PC-3 (cell line): ENCODE measurements at regions not wholly inside any gene's neighbourhood (a gene's known extent, or its start where the extent isn't known, plus 50 kb on each side); places are given as distances from the start of the nearest gene placed in this dataset.

Experiments
- ATAC-seq: fragments of 200-7000 bp; cut with Tn5 transposase; 2 replicates; pipeline ENCODE4 v1.9.1; 2020; ENCODE audit warnings: mild to moderate bottlenecking, moderate library complexity
- BruUV-seq: library from RNA; stranded (reverse); fragments of 400-500 nt; replicated peaks from 2 replicates; lab custom pipeline; 2021; lab: Mats Ljungman, UMichigan
- CTCF ChIA-PET: fragments of 300-600 bp; sonication (Branson Sonifier 250); formaldehyde crosslinking; loops from one replicate; lab custom pipeline; 2022; ENCODE audit warnings: antibody characterized with exemption; lab: Charles Lee
- POLR2A ChIA-PET: fragments of 300-600 bp; sonication (Branson Sonifier 250); formaldehyde crosslinking; loops from one replicate; lab custom pipeline; 2022; ENCODE audit warnings: antibody characterized with exemption; ENCODE audit not compliant: unreplicated experiment; lab: Charles Lee
- DNase-seq: peaks from one replicate; pipeline ENCODE4 v3.0.0-alpha.2; 2015
- H2AFZ ChIP-seq: fragments of 300-600 bp; sonication (generic); 2 replicates; pipeline ENCODE4 v1.6.0; 2016; ENCODE audit warnings: antibody characterized with exemption, low read length
- H3F3A ChIP-seq: fragments of 300-600 bp; sonication (generic); one replicate; pipeline ENCODE4 v1.6.0; 2017; ENCODE audit warnings: antibody characterized with exemption, low read length, control low read depth, mild to moderate bottlenecking; ENCODE audit not compliant: unreplicated experiment
- H3K27ac ChIP-seq: fragments of 300-600 bp; sonication (generic); 2 replicates; pipeline ENCODE4 v1.5.1; 2016; ENCODE audit warnings: mild to moderate bottlenecking, low read length
- H3K27me3 ChIP-seq: fragments of 300-600 bp; sonication (generic); 2 replicates; pipeline ENCODE4 v1.6.1; 2016; ENCODE audit warnings: low read length, mixed read lengths
- H3K36me3 ChIP-seq: fragments of 300-600 bp; sonication (generic); 2 replicates; pipeline ENCODE4 v1.6.1; 2016; ENCODE audit warnings: low read depth, mixed run types, low read length, mixed read lengths
- H3K4me1 ChIP-seq: fragments of 300-600 bp; sonication (generic); 2 replicates; pipeline ENCODE4 v1.5.1; 2016; ENCODE audit warnings: low read length; ENCODE audit not compliant: insufficient read depth
- H3K4me2 ChIP-seq: fragments of 300-600 bp; sonication (generic); 2 replicates; pipeline ENCODE4 v1.6.0; 2016; ENCODE audit warnings: low read length
- H3K4me3 ChIP-seq: fragments of 300-600 bp; sonication (generic); 2 replicates; pipeline ENCODE4 v1.5.1; 2016; ENCODE audit warnings: mild to moderate bottlenecking, low read length, mixed read lengths
- H3K79me2 ChIP-seq: fragments of 300-600 bp; sonication (generic); 2 replicates; pipeline ENCODE4 v1.6.1; 2017; ENCODE audit warnings: low read length, mixed read lengths
- H3K9ac ChIP-seq: fragments of 300-600 bp; sonication (generic); 2 replicates; pipeline ENCODE4 v1.6.0; 2016; ENCODE audit warnings: mild to moderate bottlenecking, low read length
- H3K9me2 ChIP-seq: fragments of 300-600 bp; sonication (generic); replicated peaks from 2 replicates; pipeline ENCODE4 v1.6.1; 2016; ENCODE audit warnings: mixed run types, low read length, mixed read lengths
- H3K9me3 ChIP-seq: fragments of 300-600 bp; sonication (generic); 2 replicates; pipeline ENCODE4 v1.6.1; 2016; ENCODE audit warnings: low read length, mixed read lengths
- H4K20me1 ChIP-seq: fragments of 300-600 bp; sonication (generic); 2 replicates; pipeline ENCODE4 v1.6.1; 2016; ENCODE audit warnings: low read length, mixed read lengths
- EZH2 ChIP-seq: fragments of 300-600 bp; sonication (generic); IDR thresholded peaks from one replicate; pipeline ENCODE4 v1.6.1; 2017; ENCODE audit warnings: antibody characterized with exemption, mild to moderate bottlenecking, low read length; ENCODE audit not compliant: unreplicated experiment
- EZH2phosphoT487 ChIP-seq: fragments of 300-600 bp; sonication (generic); IDR thresholded peaks from 2 replicates; pipeline ENCODE4 v1.6.1; 2018; ENCODE audit warnings: mild to moderate bottlenecking, antibody characterized with exemption, low read length, borderline replicate concordance
- intact Hi-C: fragments of 100-400 bp; cut with micrococcal nuclease; formaldehyde crosslinking; loops from 2 replicates; pipeline ENCODE4 v1.9.0; 2023
- TF ChIP-seq, protein P1 (sequence below): fragments of 300-600 bp; sonication (generic); conservative IDR thresholded peaks from 2 replicates; pipeline ENCODE4 v1.5.1; 2017; ENCODE audit warnings: antibody characterized with exemption, low read depth, mild to moderate bottlenecking, low read length

DNA sequence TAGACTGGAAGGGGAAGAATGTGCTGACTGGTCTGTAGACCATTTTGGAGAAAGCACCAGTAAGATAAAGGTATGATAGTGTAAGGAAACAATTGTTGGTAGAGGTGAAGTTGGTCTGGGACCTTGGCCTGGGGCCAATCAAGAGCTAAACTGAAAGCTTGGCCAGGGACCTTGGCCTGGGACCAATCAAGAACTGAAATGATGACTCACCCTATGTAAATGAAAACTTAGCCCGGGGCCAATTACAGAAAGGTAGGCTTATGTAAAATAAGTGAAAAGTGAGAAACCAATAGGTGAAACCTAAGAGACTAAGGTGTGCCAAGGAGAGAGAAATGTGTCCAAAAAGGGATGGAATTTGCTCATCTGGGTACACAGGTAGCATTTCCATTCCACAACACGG lies 776.0 kb downstream of the C12orf50 start:
- Histone ChIP-seq H3F3A (no peaks in the 10 kb centered on the region), H3K9me2 (no peaks in the 10 kb centered on the region), H2AFZ (no peak overlapping the region), H3K4me3 (no peak overlapping the region), H3K9me3 (no peaks in the 10 kb centered on the region), H3K27ac (0 out of 2 replicates have a peak overlapping the region, but pooled peaks have one; percentile 10), H3K9ac (no peak overlapping the region), H4K20me1 (no peaks in the 10 kb centered on the region), H3K4me1 (peaks cover 4% of the 10 kb centered on the region), H3K27me3 (no peaks in the 10 kb centered on the region), H3K36me3 (no peaks in the 10 kb centered on the region), H3K79me2 (no peaks in the 10 kb centered on the region), H3K4me2 (no peak overlapping the region)
- ChIA-PET POLR2A (no interaction called here), CTCF (no interaction called here)
- TF ChIP-seq EZH2, result no peak
- TF ChIP-seq, protein P1, sequence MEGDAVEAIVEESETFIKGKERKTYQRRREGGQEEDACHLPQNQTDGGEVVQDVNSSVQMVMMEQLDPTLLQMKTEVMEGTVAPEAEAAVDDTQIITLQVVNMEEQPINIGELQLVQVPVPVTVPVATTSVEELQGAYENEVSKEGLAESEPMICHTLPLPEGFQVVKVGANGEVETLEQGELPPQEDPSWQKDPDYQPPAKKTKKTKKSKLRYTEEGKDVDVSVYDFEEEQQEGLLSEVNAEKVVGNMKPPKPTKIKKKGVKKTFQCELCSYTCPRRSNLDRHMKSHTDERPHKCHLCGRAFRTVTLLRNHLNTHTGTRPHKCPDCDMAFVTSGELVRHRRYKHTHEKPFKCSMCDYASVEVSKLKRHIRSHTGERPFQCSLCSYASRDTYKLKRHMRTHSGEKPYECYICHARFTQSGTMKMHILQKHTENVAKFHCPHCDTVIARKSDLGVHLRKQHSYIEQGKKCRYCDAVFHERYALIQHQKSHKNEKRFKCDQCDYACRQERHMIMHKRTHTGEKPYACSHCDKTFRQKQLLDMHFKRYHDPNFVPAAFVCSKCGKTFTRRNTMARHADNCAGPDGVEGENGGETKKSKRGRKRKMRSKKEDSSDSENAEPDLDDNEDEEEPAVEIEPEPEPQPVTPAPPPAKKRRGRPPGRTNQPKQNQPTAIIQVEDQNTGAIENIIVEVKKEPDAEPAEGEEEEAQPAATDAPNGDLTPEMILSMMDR, result no peak
- no peak for TF ChIP-seq EZH2phosphoT487
- ATAC-seq (peak; percentile 32; the same call in 1 of the 2 replicates), DNase-seq (peak; percentile 80)
- intact Hi-C loops, result loop anchor here (5.0 kb wide), 1 partner anchor 189 kb away; no protein-coding TSS in a partner anchor
- BruUV-seq, result no TSS peak

DNA sequence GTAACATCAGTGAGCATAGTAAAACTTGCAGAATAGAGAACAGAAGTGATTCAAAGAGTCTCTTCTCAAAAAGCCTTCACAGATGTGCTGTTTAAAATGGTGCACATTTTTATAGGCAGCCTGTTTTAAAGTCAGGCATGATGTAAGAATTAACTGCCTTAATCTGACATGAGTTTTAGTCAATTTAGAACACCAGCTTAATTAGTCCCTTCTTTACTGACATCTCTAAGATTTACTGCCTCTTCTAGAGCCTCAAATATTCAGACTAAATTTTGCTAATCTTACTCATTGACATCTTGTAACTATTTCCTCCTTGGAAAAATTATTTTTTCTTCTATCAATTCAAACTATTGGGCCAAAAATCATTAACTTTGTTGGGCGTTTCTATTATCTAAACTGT lies 782.5 kb downstream of the C12orf50 start:
- CTCF ChIA-PET, result interaction anchor here (0.6 kb wide), 1 partner anchor 602 kb away, joined by 3 read pairs; no protein-coding TSS in a partner anchor
- POLR2A ChIA-PET, result no interaction called here
- intact Hi-C loops, result loop anchor here (1.0 to 10.0 kb wide), 4 partner anchors 85 to 418 kb away; no protein-coding TSS in a partner anchor

DNA sequence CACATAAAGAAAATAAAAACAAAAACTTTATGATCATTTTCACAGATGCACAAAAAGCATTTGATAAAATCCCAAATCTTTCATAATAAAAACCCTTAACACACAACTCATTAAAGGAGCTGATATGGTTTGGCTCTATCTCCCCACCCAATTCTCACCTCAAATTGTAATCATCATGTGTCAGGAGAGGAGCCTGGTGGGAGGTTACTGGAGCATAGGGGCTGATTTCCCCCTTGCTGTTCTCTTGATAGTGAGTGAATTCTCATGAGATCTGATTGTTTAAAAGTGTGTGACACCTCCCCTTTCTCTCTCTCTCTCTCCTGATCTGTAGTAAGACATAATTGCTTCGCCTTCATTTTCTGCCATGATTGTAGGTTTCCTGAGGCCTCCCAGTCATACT lies 790.7 kb downstream of the C12orf50 start:
- ATAC-seq (no peak), DNase-seq (no peak)
- Histone ChIP-seq H3K4me3 (no peak overlapping the region), H3K4me1 (no peaks in the 10 kb centered on the region), H3K4me2 (no peak overlapping the region), H2AFZ (no peak overlapping the region), H3K9ac (no peak overlapping the region), H3K27me3 (no peaks in the 10 kb centered on the region), H4K20me1 (no peaks in the 10 kb centered on the region), H3K79me2 (no peaks in the 10 kb centered on the region), H3F3A (no peaks in the 10 kb centered on the region), H3K9me2 (no peaks in the 10 kb centered on the region), H3K9me3 (no peaks in the 10 kb centered on the region), H3K36me3 (no peaks in the 10 kb centered on the region), H3K27ac (no peak overlapping the region)
- no peak for TF ChIP-seq EZH2
- TF ChIP-seq EZH2phosphoT487, result no peak
- TF ChIP-seq, protein P1, result no peak
- ChIA-PET CTCF (no interaction called here), POLR2A (no interaction called here)
- BruUV-seq, result no TSS peak
- intact Hi-C loops, result no loop called here

More for the DNA sequence above, 782.5 kb downstream of the C12orf50 start:
- TF ChIP-seq, protein P1, result no peak
- TF ChIP-seq EZH2phosphoT487 (no peak), EZH2 (no peak)
- no peak overlapping the region for H3K4me3 ChIP-seq
- no peaks in the 10 kb centered on the region for H4K20me1 ChIP-seq
- ATAC-seq, result no peak
- H3F3A ChIP-seq, result no peaks in the 10 kb centered on the region
- H3K27me3 ChIP-seq, result no peaks in the 10 kb centered on the region
- no peaks in the 10 kb centered on the region for H3K79me2 ChIP-seq
- DNase-seq, result no peak
- no peaks in the 10 kb centered on the region for H3K36me3 ChIP-seq
- 0 out of 2 replicates have a peak overlapping the region, but pooled peaks have one; percentile 60 for H3K27ac ChIP-seq
- H3K9me2 ChIP-seq, result no peaks in the 10 kb centered on the region
- BruUV-seq, result no TSS peak
- no peaks in the 10 kb centered on the region for H3K9me3 ChIP-seq
- H2AFZ ChIP-seq, result no peak overlapping the region
- H3K4me1 ChIP-seq, result peaks cover 16% of the 10 kb centered on the region
- H3K4me2 ChIP-seq, result no peak overlapping the region
- peak overlapping the region; percentile 31; the same call in 1 of the 2 replicates for H3K9ac ChIP-seq
